B cell (primary cell): ENCODE measurements at regions not wholly inside any gene's neighbourhood (a gene's known extent, or its start where the extent isn't known, plus 50 kb on each side); places are given as distances from the start of the nearest gene placed in this dataset.

Experiments used
- CTCF ChIP-seq: fragments of 200-600 bp; IDR thresholded peaks from one replicate; pipeline ENCODE4 v1.8.0; 2022; ENCODE audit warnings: antibody characterized with exemption, mild to moderate bottlenecking
- EZH2 ChIP-seq: IDR thresholded peaks from 2 replicates; pipeline ENCODE4 v1.6.1; 2012; ENCODE audit warnings: borderline replicate concordance, low read depth, mild to moderate bottlenecking, moderate library complexity, low read length; ENCODE audit not compliant: insufficient read depth, poor library complexity, severe bottlenecking

- TF ChIP-seq CTCF (no peak), EZH2 (no peak)
These were observed 355.8 kb upstream of the SMARCA2 start for GRCh38 chr9:1659363-1659690.
